Daoy (cell line): ENCODE measurements at regions not wholly inside any gene's neighbourhood (a gene's known extent, or its start where the extent isn't known, plus 50 kb on each side); places are given as distances from the start of the nearest gene placed in this dataset.
"Not testable (repeated sequence)": the region's sequence is repeated elsewhere in the genome, so short reads cannot be mapped to it uniquely, and the experiment has no call there.

Experiments used
- DNase-seq: peaks from one replicate; pipeline ENCODE4 v3.0.0-alpha.2; 2015; ENCODE audit warnings: low read depth

- no peak for DNase-seq
These were observed 81.2 kb upstream of the THBS1 start for GRCh38 chr15:39499681-39500080.

GRCh38 chr15:39501366-39502081 lies 79.4 kb upstream of the THBS1 start:
- peak; percentile 26 for DNase-seq

GRCh38 chr15:39502082-39502447 lies 78.8 kb upstream of the THBS1 start:
- no peak for DNase-seq

GRCh38 chr15:39502611-39503195 lies 78.2 kb upstream of the THBS1 start:
- DNase-seq: no peak

GRCh38 chr15:39503526-39503925 lies 77.4 kb upstream of the THBS1 start:
- DNase-seq: no peak

GRCh38 chr15:39504808-39505207 lies 76.1 kb upstream of the THBS1 start:
- peak; percentile 59 for DNase-seq

- DNase-seq: no peak
These were observed 74.7 kb upstream of the THBS1 start for GRCh38 chr15:39506146-39506545.

- peak; percentile 11 for DNase-seq
These were observed 72.3 kb upstream of the THBS1 start for GRCh38 chr15:39508536-39508935.

- peak; percentile 58 for DNase-seq
These were observed 70.7 kb upstream of the THBS1 start for GRCh38 chr15:39510001-39510701.

- DNase-seq: peak; percentile 88
These were observed 69.6 kb upstream of the THBS1 start for GRCh38 chr15:39511000-39511915.

- DNase-seq: peak; percentile 45
These were observed 69.0 kb upstream of the THBS1 start for GRCh38 chr15:39511916-39512260.

- DNase-seq: no peak
These were observed 68.2 kb upstream of the THBS1 start for GRCh38 chr15:39512643-39513042.

- DNase-seq: no peak
These were observed 66.9 kb upstream of the THBS1 start for GRCh38 chr15:39513936-39514335.

- no peak for DNase-seq
These were observed 65.9 kb upstream of the THBS1 start for GRCh38 chr15:39514933-39515332.

- DNase-seq: no peak
These were observed 65.1 kb upstream of the THBS1 start for GRCh38 chr15:39515765-39516164.

- no peak for DNase-seq
These were observed 63.6 kb upstream of the THBS1 start for GRCh38 chr15:39517122-39517855.

GRCh38 chr15:39523968-39524367 lies 56.9 kb upstream of the THBS1 start:
- DNase-seq: not testable (repeated sequence)

- DNase-seq: no peak
These were observed 51.4 kb upstream of the THBS1 start for GRCh38 chr15:39529457-39529856.

- no peak for DNase-seq
These were observed 50.2 kb upstream of the THBS1 start for GRCh38 chr15:39530480-39531342.
